SU-DHL-6 (cell line): ENCODE measurements at regions not wholly inside any gene's neighbourhood (a gene's known extent, or its start where the extent isn't known, plus 50 kb on each side); places are given as distances from the start of the nearest gene placed in this dataset.

Experiments
- H2AFZ ChIP-seq: fragments of 200-600 bp; sonication (generic); 2 replicates; pipeline ENCODE4 v1.6.1; 2014; ENCODE audit warnings: low read depth, mild to moderate bottlenecking, moderate library complexity, mixed read lengths, antibody characterized with exemption, low read length; ENCODE audit not compliant: severe bottlenecking
- H3F3A ChIP-seq: fragments of 200-600 bp; shearing (Covaris generic); 2 replicates; pipeline ENCODE4 v1.6.0; 2016; ENCODE audit warnings: antibody characterized with exemption, mild to moderate bottlenecking; ENCODE audit not compliant: insufficient read depth
- H3K27ac ChIP-seq: fragments of 200-600 bp; sonication (generic); 2 replicates; pipeline ENCODE4 v1.5.1; 2016; ENCODE audit warnings: low read depth, mild to moderate bottlenecking, low read length, moderate library complexity, mixed read lengths
- H3K27me3 ChIP-seq: fragments of 200-600 bp; sonication (generic), shearing (Covaris generic); 2 replicates; pipeline ENCODE4 v1.6.0; 2014; ENCODE audit warnings: mild to moderate bottlenecking, low read length
- H3K36me3 ChIP-seq: fragments of 200-600 bp; sonication (generic); 2 replicates; pipeline ENCODE4 v1.6.1; 2014; ENCODE audit warnings: mild to moderate bottlenecking, low read length, mixed read lengths
- H3K4me2 ChIP-seq: fragments of 300-600, 200-600 bp; shearing (Covaris generic), sonication (generic); 2 replicates; pipeline ENCODE4 v1.6.0; 2014; ENCODE audit warnings: low read length, low read depth, mild to moderate bottlenecking; ENCODE audit not compliant: poor library complexity, severe bottlenecking
- H3K4me3 ChIP-seq: fragments of 200-600 bp; sonication (generic); 2 replicates; pipeline ENCODE4 v1.5.1; 2014; ENCODE audit warnings: antibody characterized with exemption, low read length, mild to moderate bottlenecking, mixed read lengths; ENCODE audit not compliant: insufficient read depth, poor library complexity, severe bottlenecking
- H3K79me2 ChIP-seq: fragments of 200-600 bp; sonication (generic); 2 replicates; pipeline ENCODE4 v1.6.1; 2014; ENCODE audit warnings: mild to moderate bottlenecking, low read length, moderate library complexity; ENCODE audit not compliant: insufficient read depth
- H3K9ac ChIP-seq: fragments of 200-600 bp; sonication (generic); 2 replicates; pipeline ENCODE4 v1.7.0; 2014; ENCODE audit warnings: mild to moderate bottlenecking, low read length
- H3K9me2 ChIP-seq: fragments of 200-600 bp; sonication (generic); replicated peaks from 2 replicates; pipeline ENCODE4 v1.6.1; 2014; ENCODE audit warnings: low read length; ENCODE audit not compliant: insufficient read depth
- H3K9me3 ChIP-seq: fragments of 200-600 bp; sonication (generic); 2 replicates; pipeline ENCODE4 v1.6.1; 2014; ENCODE audit warnings: low read length, mixed read lengths; ENCODE audit not compliant: insufficient read depth
- H4K20me1 ChIP-seq: fragments of 200-600 bp; sonication (generic); 2 replicates; pipeline ENCODE4 v1.6.1; 2014; ENCODE audit warnings: low read depth, mild to moderate bottlenecking, antibody characterized with exemption, low read length, moderate library complexity, mixed read lengths
- EZH2phosphoT487 ChIP-seq: fragments of 200-600 bp; sonication (generic), shearing (Covaris generic); conservative IDR thresholded peaks from 2 replicates; pipeline ENCODE4 v1.6.1; 2018; ENCODE audit warnings: mild to moderate bottlenecking, antibody characterized with exemption, low read length, moderate library complexity, mixed read lengths
- TF ChIP-seq, protein P1 (sequence below): fragments of 200-600 bp; sonication (generic); IDR thresholded peaks from one replicate; pipeline ENCODE4 v1.5.1; 2017; ENCODE audit warnings: antibody characterized with exemption, mild to moderate bottlenecking, low read length, moderate library complexity; ENCODE audit not compliant: insufficient read depth, poor library complexity, severe bottlenecking

- Histone ChIP-seq H2AFZ (no peak overlapping the region), H3K9me2 (no peaks in the 10 kb centered on the region), H3K36me3 (no peaks in the 10 kb centered on the region), H3K27me3 (0 out of 2 replicates have a peak, but pooled peaks cover under 1% of the 10 kb centered on the region), H3F3A (no peaks in the 10 kb centered on the region), H3K9ac (no peak overlapping the region), H4K20me1 (no peaks in the 10 kb centered on the region), H3K4me3 (no peak overlapping the region), H3K4me2 (no peak overlapping the region), H3K27ac (no peak overlapping the region), H3K9me3 (no peaks in the 10 kb centered on the region), H3K79me2 (no peaks in the 10 kb centered on the region)
- no peak for TF ChIP-seq EZH2phosphoT487
- TF ChIP-seq, protein P1, sequence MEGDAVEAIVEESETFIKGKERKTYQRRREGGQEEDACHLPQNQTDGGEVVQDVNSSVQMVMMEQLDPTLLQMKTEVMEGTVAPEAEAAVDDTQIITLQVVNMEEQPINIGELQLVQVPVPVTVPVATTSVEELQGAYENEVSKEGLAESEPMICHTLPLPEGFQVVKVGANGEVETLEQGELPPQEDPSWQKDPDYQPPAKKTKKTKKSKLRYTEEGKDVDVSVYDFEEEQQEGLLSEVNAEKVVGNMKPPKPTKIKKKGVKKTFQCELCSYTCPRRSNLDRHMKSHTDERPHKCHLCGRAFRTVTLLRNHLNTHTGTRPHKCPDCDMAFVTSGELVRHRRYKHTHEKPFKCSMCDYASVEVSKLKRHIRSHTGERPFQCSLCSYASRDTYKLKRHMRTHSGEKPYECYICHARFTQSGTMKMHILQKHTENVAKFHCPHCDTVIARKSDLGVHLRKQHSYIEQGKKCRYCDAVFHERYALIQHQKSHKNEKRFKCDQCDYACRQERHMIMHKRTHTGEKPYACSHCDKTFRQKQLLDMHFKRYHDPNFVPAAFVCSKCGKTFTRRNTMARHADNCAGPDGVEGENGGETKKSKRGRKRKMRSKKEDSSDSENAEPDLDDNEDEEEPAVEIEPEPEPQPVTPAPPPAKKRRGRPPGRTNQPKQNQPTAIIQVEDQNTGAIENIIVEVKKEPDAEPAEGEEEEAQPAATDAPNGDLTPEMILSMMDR = peak; percentile 0
Measured at GRCh38 chr5:34523387-34523726, 132.8 kb upstream of the RAI14 start.

DNA sequence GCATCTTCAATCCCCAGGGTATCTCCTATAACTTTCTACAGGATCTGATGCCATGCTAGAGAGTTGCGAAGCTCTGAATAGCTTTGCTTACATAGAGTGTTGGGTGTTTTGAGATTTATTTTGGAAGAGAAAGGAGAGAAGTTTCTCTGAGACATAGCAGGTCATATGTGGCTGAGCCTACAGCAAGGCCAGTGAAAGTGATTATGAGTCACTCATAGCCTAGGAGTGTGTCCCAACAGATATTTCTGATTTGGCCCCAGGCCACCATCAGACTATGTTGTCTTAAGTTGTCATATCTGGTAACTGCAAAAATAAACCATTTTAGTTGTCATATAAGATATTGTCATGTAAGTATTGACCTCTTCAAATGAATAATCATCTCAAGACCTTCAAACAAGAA, 132.0 kb upstream of the RAI14 start:
- no peaks in the 10 kb centered on the region for H3F3A ChIP-seq
- H2AFZ ChIP-seq = no peak overlapping the region
- H3K27me3 ChIP-seq = no peaks in the 10 kb centered on the region
- no peak overlapping the region for H3K27ac ChIP-seq
- no peak overlapping the region for H3K4me3 ChIP-seq
- no peaks in the 10 kb centered on the region for H4K20me1 ChIP-seq
- H3K4me2 ChIP-seq = no peak overlapping the region
- no peaks in the 10 kb centered on the region for H3K79me2 ChIP-seq
- H3K9me2 ChIP-seq = no peaks in the 10 kb centered on the region
- TF ChIP-seq, protein P1 = no peak
- TF ChIP-seq EZH2phosphoT487 = no peak
- no peak overlapping the region for H3K9ac ChIP-seq
- H3K9me3 ChIP-seq = no peaks in the 10 kb centered on the region
- no peaks in the 10 kb centered on the region for H3K36me3 ChIP-seq

DNA sequence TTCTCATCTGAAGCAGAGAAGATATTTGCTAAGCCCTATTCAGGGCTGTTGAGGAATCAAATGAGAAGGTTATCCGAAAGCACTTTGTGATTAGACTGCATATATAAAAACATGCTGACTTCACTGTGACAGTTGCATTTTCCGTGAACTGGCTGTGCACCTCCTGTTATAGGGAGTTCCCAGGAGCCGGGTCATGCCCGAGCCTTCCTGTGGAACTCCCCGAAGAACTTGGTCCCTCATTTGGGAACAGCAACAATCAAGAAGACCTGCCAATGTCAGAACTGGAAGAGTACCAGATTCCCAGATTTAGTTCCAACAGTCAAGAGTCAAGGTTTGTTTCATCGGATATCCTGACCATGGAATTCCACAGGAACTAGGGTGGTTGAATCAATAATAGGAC, 130.4 kb upstream of the RAI14 start:
- Histone ChIP-seq H3K9ac (no peak overlapping the region), H4K20me1 (no peaks in the 10 kb centered on the region), H3K27ac (no peak overlapping the region), H3K36me3 (no peaks in the 10 kb centered on the region), H2AFZ (no peak overlapping the region), H3K9me3 (no peaks in the 10 kb centered on the region), H3K27me3 (no peaks in the 10 kb centered on the region), H3K9me2 (no peaks in the 10 kb centered on the region), H3F3A (no peaks in the 10 kb centered on the region), H3K79me2 (no peaks in the 10 kb centered on the region), H3K4me3 (no peak overlapping the region), H3K4me2 (no peak overlapping the region)
- TF ChIP-seq, protein P1 = no peak
- no peak for TF ChIP-seq EZH2phosphoT487
